Lower leg skin (tissue), 3 donors: ENCODE measurements at regions not wholly inside any gene's neighbourhood (a gene's known extent, or its start where the extent isn't known, plus 50 kb on each side); places are given as distances from the start of the nearest gene placed in this dataset.
"Not testable (repeated sequence)": the region's sequence is repeated elsewhere in the genome, so short reads cannot be mapped to it uniquely, and the experiment has no call there.

ENCODE experiments used
- POLR2A ChIP-seq, 2 donors: fragments of 450-650 bp; IDR thresholded peaks; one replicate each; pipeline ENCODE4 v1.6.1; 2016 to 2017; ENCODE audit warnings: antibody characterized with exemption in 2 of 2, mild to moderate bottlenecking in 1 of 2, moderate library complexity in 1 of 2
- TF ChIP-seq, protein P1 (sequence below), 3 donors: fragments of 450-650 bp; IDR thresholded peaks; one replicate each; pipeline ENCODE4 v1.5.1; 2016; ENCODE audit warnings: antibody characterized with exemption in 3 of 3, mild to moderate bottlenecking in 3 of 3, moderate library complexity in 2 of 3

DNA sequence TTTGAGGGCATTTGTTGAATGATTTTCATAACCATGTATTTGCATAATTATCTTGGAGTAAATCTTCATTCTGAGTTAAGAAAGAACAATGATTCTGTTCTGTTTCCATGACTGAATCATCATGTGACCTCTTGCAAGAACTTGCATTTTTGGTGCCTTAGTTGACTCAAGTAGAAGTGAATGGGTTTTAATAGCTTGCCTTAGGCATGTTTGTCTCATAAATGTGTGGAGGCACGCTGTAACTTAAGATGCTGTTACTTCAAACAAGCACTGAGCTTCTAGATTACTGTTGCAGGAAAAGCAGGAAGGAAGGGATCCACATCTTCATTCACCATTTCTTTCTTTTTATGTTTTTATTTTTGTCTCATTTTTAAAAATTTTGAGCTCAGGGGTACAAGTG lies 875.8 kb downstream of the PRIM2 start:
- TF ChIP-seq, protein P1, sequence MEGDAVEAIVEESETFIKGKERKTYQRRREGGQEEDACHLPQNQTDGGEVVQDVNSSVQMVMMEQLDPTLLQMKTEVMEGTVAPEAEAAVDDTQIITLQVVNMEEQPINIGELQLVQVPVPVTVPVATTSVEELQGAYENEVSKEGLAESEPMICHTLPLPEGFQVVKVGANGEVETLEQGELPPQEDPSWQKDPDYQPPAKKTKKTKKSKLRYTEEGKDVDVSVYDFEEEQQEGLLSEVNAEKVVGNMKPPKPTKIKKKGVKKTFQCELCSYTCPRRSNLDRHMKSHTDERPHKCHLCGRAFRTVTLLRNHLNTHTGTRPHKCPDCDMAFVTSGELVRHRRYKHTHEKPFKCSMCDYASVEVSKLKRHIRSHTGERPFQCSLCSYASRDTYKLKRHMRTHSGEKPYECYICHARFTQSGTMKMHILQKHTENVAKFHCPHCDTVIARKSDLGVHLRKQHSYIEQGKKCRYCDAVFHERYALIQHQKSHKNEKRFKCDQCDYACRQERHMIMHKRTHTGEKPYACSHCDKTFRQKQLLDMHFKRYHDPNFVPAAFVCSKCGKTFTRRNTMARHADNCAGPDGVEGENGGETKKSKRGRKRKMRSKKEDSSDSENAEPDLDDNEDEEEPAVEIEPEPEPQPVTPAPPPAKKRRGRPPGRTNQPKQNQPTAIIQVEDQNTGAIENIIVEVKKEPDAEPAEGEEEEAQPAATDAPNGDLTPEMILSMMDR (IDR thresholded peaks at IDR 0.05), result not testable (repeated sequence)
- TF ChIP-seq POLR2A (IDR thresholded peaks at IDR 0.05), result not testable (repeated sequence)
